GM12878 (cell line): ENCODE measurements at regions not wholly inside any gene's neighbourhood (a gene's known extent, or its start where the extent isn't known, plus 50 kb on each side); places are given as distances from the start of the nearest gene placed in this dataset.

ENCODE experiments used
- ATAC-seq: fragments of 200-7000 bp; cut with Tn5 transposase; 3 replicates; pipeline ENCODE4 v1.9.1; 2020; ENCODE audit warnings: mild to moderate bottlenecking, moderate library complexity
- BruUV-seq: library from RNA; stranded (reverse); fragments of 400-500 nt; replicated peaks from 2 replicates; lab custom pipeline; 2021; lab: Mats Ljungman, UMichigan
- CTCF ChIA-PET: fragments of 300-600 bp; sonication (Branson Sonifier 250); formaldehyde crosslinking; extraction: SDS; loops from one replicate; lab custom pipeline; 2021; ENCODE audit warnings: inconsistent platforms; lab: Yijun Ruan, JAX
- POLR2A ChIA-PET: fragments of 350-600 bp; formaldehyde crosslinking; extraction: SDS; loops from one replicate; lab custom pipeline; 2021; ENCODE audit warnings: inconsistent platforms; lab: Charles Lee
- RAD21 ChIA-PET: fragments of 300-600 bp; sonication (Branson Sonifier 250); formaldehyde crosslinking; loops from one replicate; lab custom pipeline; 2023; ENCODE audit warnings: antibody characterized with exemption; ENCODE audit not compliant: unreplicated experiment; lab: Charles Lee
- SMC1A ChIA-PET: fragments of 300-600 bp; sonication (Branson Sonifier 250); formaldehyde crosslinking; loops from one replicate; lab custom pipeline; 2023; ENCODE audit not compliant: unreplicated experiment, uncharacterized antibody; lab: Charles Lee
- DNase-seq: peaks from one replicate; pipeline ENCODE4 v3.0.0-alpha.2; 2011; ENCODE audit warnings: low read depth, low spot score
- FAIRE-seq: peaks from 3 replicates; lab custom pipeline; 2011; peaks lifted over from hg19 to GRCh38; lab: Jason Lieb, UNC
- H2AFZ ChIP-seq: 2 replicates; pipeline ENCODE4 v1.6.0; 2011; ENCODE audit warnings: low read depth, low read length, control low read depth; ENCODE audit not compliant: control insufficient read depth
- H3K27ac ChIP-seq: 2 replicates; pipeline ENCODE4 v1.5.1; 2011; ENCODE audit warnings: control low read depth; ENCODE audit not compliant: control insufficient read depth, insufficient read depth
- H3K27me3 ChIP-seq, 2 experiments: replicated peaks in 1 of 2; 2 replicates each; pipeline versions ENCODE4 v1.6.0 to v1.6.1; 2011; ENCODE audit warnings: low read length in 1 of 2; ENCODE audit not compliant: control insufficient read depth in 2 of 2, insufficient read depth in 2 of 2
- H3K36me3 ChIP-seq, 2 experiments: 2 replicates each; pipeline ENCODE4 v1.5.1; 2011; ENCODE audit warnings: low read length in 1 of 2; ENCODE audit not compliant: control insufficient read depth in 2 of 2, insufficient read depth in 2 of 2
- H3K4me1 ChIP-seq: 2 replicates; pipeline ENCODE4 v1.6.1; 2011; ENCODE audit warnings: mild to moderate bottlenecking, low read length, moderate library complexity, mixed read lengths; ENCODE audit not compliant: control insufficient read depth, insufficient read depth
- H3K4me2 ChIP-seq: 2 replicates; pipeline ENCODE4 v1.6.0; 2011; ENCODE audit warnings: control low read depth; ENCODE audit not compliant: control insufficient read depth, insufficient read depth
- H3K4me3 ChIP-seq: fragments of 200-600 bp; sonication (generic); 2 replicates; pipeline ENCODE4 v1.5.1; 2016
- H3K79me2 ChIP-seq: 2 replicates; pipeline ENCODE4 v1.6.0; 2011; ENCODE audit warnings: low read length; ENCODE audit not compliant: control insufficient read depth, insufficient read depth
- H3K9ac ChIP-seq: 2 replicates; pipeline ENCODE4 v1.8.0; 2011; ENCODE audit warnings: low read length, control low read depth, mixed read lengths; ENCODE audit not compliant: control insufficient read depth, insufficient read depth
- H3K9me3 ChIP-seq: replicated peaks from 3 replicates; pipeline ENCODE4 v1.5.1; 2011; ENCODE audit warnings: mild to moderate bottlenecking, low read length; ENCODE audit not compliant: control insufficient read depth, insufficient read depth
- H4K20me1 ChIP-seq: 2 replicates; pipeline ENCODE4 v1.6.0; 2011; ENCODE audit not compliant: control insufficient read depth, insufficient read depth
- ATF3 ChIP-seq: IDR thresholded peaks from 2 replicates; pipeline ENCODE4 v1.6.1; 2011; ENCODE audit warnings: low read depth, mild to moderate bottlenecking, low read length, moderate library complexity, borderline replicate concordance; ENCODE audit errors: extremely low read depth
- BCL3 ChIP-seq: IDR thresholded peaks from 2 replicates; pipeline ENCODE4 v1.6.1; 2011; ENCODE audit warnings: borderline replicate concordance, low read depth, mild to moderate bottlenecking, moderate library complexity, low read length; ENCODE audit not compliant: insufficient read depth, poor library complexity, severe bottlenecking
- CBX5 ChIP-seq: sonication (generic); IDR thresholded peaks from 2 replicates; pipeline ENCODE4 v1.6.1; 2016; ENCODE audit warnings: low read depth, moderate library complexity, mild to moderate bottlenecking, inconsistent platforms
- CHD1 ChIP-seq: IDR thresholded peaks from 2 replicates; pipeline ENCODE4 v1.6.1; 2012; ENCODE audit warnings: low read depth, low read length, improper control_type of control experiment
- ELK1 ChIP-seq: IDR thresholded peaks from 2 replicates; pipeline ENCODE4 v1.6.1; 2012; ENCODE audit warnings: low read depth, low read length, improper control_type of control experiment
- EZH2 ChIP-seq: IDR thresholded peaks from 2 replicates; pipeline ENCODE4 v1.6.1; 2012; ENCODE audit warnings: low read depth, mild to moderate bottlenecking, control low read depth, inconsistent platforms, low read length, borderline replicate concordance; ENCODE audit not compliant: control insufficient read depth
- FOXK2 ChIP-seq: fragments of 450-650 bp; IDR thresholded peaks from 2 replicates; pipeline ENCODE4 v1.6.1; 2017; ENCODE audit warnings: mild to moderate bottlenecking, moderate library complexity
- FOXM1 ChIP-seq: IDR thresholded peaks from 2 replicates; pipeline ENCODE4 v1.6.1; 2012; ENCODE audit warnings: low read depth, mild to moderate bottlenecking, inconsistent platforms, low read length, moderate library complexity
- HDAC6 ChIP-seq: fragments of 200-600 bp; sonication (generic); IDR thresholded peaks from one replicate; pipeline ENCODE4 v1.8.0; 2017; ENCODE audit warnings: antibody characterized with exemption; ENCODE audit not compliant: unreplicated experiment
- IRF5 ChIP-seq: fragments of 450-650 bp; IDR thresholded peaks from 2 replicates; pipeline ENCODE4 v1.6.1; 2017; ENCODE audit warnings: borderline replicate concordance
- MTA2 ChIP-seq: fragments of 450-650 bp; IDR thresholded peaks from 2 replicates; pipeline ENCODE4 v1.6.1; 2016; ENCODE audit warnings: low read depth, mild to moderate bottlenecking, moderate library complexity
- MXI1 ChIP-seq: fragments of 150-350 bp; IDR thresholded peaks from 2 replicates; pipeline ENCODE4 v1.6.1; 2011; ENCODE audit warnings: low read depth, mild to moderate bottlenecking, inconsistent platforms, low read length, improper control_type of control experiment
- MYC ChIP-seq: IDR thresholded peaks from 2 replicates; pipeline ENCODE4 v1.6.1; 2011; ENCODE audit warnings: mild to moderate bottlenecking, low read length, moderate library complexity, inconsistent platforms; ENCODE audit not compliant: insufficient read depth, insufficient replicate concordance, insufficient read length, severe bottlenecking
- NRF1 ChIP-seq: conservative IDR thresholded peaks from 2 replicates; pipeline ENCODE4 v1.6.1; 2011; ENCODE audit warnings: mild to moderate bottlenecking, low read depth, low read length, improper control_type of control experiment
- PAX5 ChIP-seq: IDR thresholded peaks from 2 replicates; pipeline ENCODE4 v1.6.1; 2011; ENCODE audit warnings: low read depth, low read length, borderline replicate concordance
- RFX5 ChIP-seq: IDR thresholded peaks from 2 replicates; pipeline ENCODE4 v1.6.1; 2011; ENCODE audit warnings: low read depth, low read length, improper control_type of control experiment
- SMAD5 ChIP-seq: IDR thresholded peaks from 2 replicates; pipeline ENCODE4 v1.6.1; 2016; ENCODE audit warnings: antibody characterized with exemption, low read depth
- SREBF1 ChIP-seq: IDR thresholded peaks from 2 replicates; pipeline ENCODE4 v1.6.1; 2012; ENCODE audit warnings: mild to moderate bottlenecking, low read length
- ZNF622 ChIP-seq: fragments of 450-650 bp; IDR thresholded peaks from 2 replicates; pipeline ENCODE4 v1.6.1; 2017; ENCODE audit warnings: mild to moderate bottlenecking, inconsistent platforms
- WGBS: methylation state at CpG from one replicate; pipeline ENCODE4 v1.1.6; 2016; ENCODE audit warnings: low lambda C conversion rate; ENCODE audit not compliant: insufficient replicate concordance, insufficient coverage; ENCODE audit errors: missing lambda C conversion rate; 5-methylcytosine and 5-hydroxymethylcytosine counted together
- in situ Hi-C: fragments of 300-500 bp; cut with MboI; formaldehyde crosslinking; loops from 9 replicates; pipeline ENCODE4 v1.14.3; 2018; ENCODE audit warnings: mixed read lengths
- intact Hi-C: fragments of 100-400 bp; cut with micrococcal nuclease; formaldehyde crosslinking; loops from one replicate; pipeline ENCODE4 v1.14.2; 2022; ENCODE audit not compliant: unreplicated experiment

GRCh38 chr10:131035779-131036178 lies 275.7 kb downstream of the TCERG1L start:
- no peak overlapping the region for H3K4me2 ChIP-seq
- no peaks in the 10 kb centered on the region for H3K79me2 ChIP-seq
- ATAC-seq: no peak
- no peak for DNase-seq
- no peak overlapping the region for H3K4me3 ChIP-seq
- H3K36me3 ChIP-seq: no peaks in the 10 kb centered on the region
- H3K9me3 ChIP-seq: no peaks in the 10 kb centered on the region
- TF ChIP-seq BCL3: no peak
- no peak for TF ChIP-seq ATF3
- TF ChIP-seq ELK1: no peak
- TF ChIP-seq NRF1: no peak
- TF ChIP-seq PAX5: no peak
- TF ChIP-seq SREBF1: no peak
- TF ChIP-seq EZH2: no peak
- no peak for TF ChIP-seq MTA2
- no peak for TF ChIP-seq HDAC6
- no peak for TF ChIP-seq MYC
- no peak for TF ChIP-seq MXI1
- no peak for TF ChIP-seq CHD1
- TF ChIP-seq FOXM1: no peak
- no peak for TF ChIP-seq ZNF622
- TF ChIP-seq CBX5: no peak
- no peak for TF ChIP-seq SMAD5
- no peak for TF ChIP-seq FOXK2
- TF ChIP-seq IRF5: no peak
- TF ChIP-seq RFX5: no peak
- ChIA-PET SMC1A (no interaction called here), CTCF (no interaction called here), RAD21 (no interaction called here), POLR2A (no interaction called here)
- H3K9ac ChIP-seq: no peak overlapping the region
- H3K27me3 ChIP-seq: no peaks in the 10 kb centered on the region
- intact Hi-C loops: no loop called here
- H4K20me1 ChIP-seq: no peaks in the 10 kb centered on the region
- 47% methylated on average over 12 of the region's 12 CpGs for WGBS
- in situ Hi-C loops: no loop called here
- BruUV-seq: no TSS peak
- H3K27ac ChIP-seq: no peak overlapping the region
- no peak overlapping the region for H2AFZ ChIP-seq
- FAIRE-seq: no peak
- H3K4me1 ChIP-seq: no peaks in the 10 kb centered on the region
